ENCODE measurements at regions not wholly inside any gene's neighbourhood (a gene's known extent, or its start where the extent isn't known, plus 50 kb on each side); places are given as distances from the start of the nearest gene placed in this dataset.

DNA sequence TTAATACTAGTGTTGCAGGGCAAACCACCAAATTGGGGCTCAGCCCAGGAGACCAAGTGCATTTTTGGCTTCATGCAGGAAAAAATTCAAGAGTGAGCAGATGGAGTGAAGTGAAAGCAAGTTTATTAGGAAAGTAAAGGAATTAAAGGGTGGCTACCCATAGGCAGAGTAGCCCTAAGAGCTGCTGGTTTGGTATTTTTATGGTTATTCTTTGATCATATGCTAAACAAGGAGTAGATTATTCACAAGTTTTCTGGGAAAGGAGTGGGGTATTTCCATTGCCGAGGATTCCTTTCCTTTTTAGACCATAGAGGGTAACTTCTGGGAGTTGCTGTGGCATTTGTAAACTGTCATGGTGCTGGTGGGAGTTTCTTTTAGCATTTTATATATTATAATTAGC, 459.0 kb downstream of the KLF5 start:
- Histone ChIP-seq H3K4me1 (ENCODE audit: insufficient read depth, low read length, poor library complexity, severe bottlenecking) (no peaks in the 10 kb centered on the region), H3K36me3 (ENCODE audit: insufficient read depth, low read length) (no peaks in the 10 kb centered on the region), H3K79me2 (ENCODE audit: insufficient read depth, low read depth, low read length) (no peaks in the 10 kb centered on the region), H3K9me3 (ENCODE audit: low read length) (no peaks in the 10 kb centered on the region), H3K9me2 (ENCODE audit: insufficient read depth, low read length) (0 out of 2 replicates have a peak, but pooled peaks cover 3% of the 10 kb centered on the region), H4K20me1 (ENCODE audit: insufficient read depth, low read length) (no peaks in the 10 kb centered on the region), H3K4me2 (ENCODE audit: low read length) (no peak overlapping the region), H3K4me3 (ENCODE audit: low read depth, low read length, poor library complexity, severe bottlenecking) (no peak overlapping the region), H2AFZ (ENCODE audit: low read length) (no peak overlapping the region), H3K27ac (ENCODE audit: low read depth, low read length, poor library complexity, severe bottlenecking) (no peak overlapping the region)
- ChIA-PET CTCF (ENCODE audit: unreplicated experiment) (no interaction called here), POLR2A (no interaction called here)
- BruUV-seq (replicated peaks), result no TSS peak
- DNase-seq (ENCODE audit: low spot score), result no peak
- no peak for TF ChIP-seq EZH2phosphoT487 (IDR thresholded peaks at IDR 0.05; ENCODE audit: borderline replicate concordance, low read depth, low read length)
- TF ChIP-seq, protein P1, sequence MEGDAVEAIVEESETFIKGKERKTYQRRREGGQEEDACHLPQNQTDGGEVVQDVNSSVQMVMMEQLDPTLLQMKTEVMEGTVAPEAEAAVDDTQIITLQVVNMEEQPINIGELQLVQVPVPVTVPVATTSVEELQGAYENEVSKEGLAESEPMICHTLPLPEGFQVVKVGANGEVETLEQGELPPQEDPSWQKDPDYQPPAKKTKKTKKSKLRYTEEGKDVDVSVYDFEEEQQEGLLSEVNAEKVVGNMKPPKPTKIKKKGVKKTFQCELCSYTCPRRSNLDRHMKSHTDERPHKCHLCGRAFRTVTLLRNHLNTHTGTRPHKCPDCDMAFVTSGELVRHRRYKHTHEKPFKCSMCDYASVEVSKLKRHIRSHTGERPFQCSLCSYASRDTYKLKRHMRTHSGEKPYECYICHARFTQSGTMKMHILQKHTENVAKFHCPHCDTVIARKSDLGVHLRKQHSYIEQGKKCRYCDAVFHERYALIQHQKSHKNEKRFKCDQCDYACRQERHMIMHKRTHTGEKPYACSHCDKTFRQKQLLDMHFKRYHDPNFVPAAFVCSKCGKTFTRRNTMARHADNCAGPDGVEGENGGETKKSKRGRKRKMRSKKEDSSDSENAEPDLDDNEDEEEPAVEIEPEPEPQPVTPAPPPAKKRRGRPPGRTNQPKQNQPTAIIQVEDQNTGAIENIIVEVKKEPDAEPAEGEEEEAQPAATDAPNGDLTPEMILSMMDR (conservative IDR thresholded peaks at IDR 0.05; ENCODE audit: low read length), result no peak
- intact Hi-C loops (cut with micrococcal nuclease; ENCODE audit: unreplicated experiment), result no loop called here

DNA sequence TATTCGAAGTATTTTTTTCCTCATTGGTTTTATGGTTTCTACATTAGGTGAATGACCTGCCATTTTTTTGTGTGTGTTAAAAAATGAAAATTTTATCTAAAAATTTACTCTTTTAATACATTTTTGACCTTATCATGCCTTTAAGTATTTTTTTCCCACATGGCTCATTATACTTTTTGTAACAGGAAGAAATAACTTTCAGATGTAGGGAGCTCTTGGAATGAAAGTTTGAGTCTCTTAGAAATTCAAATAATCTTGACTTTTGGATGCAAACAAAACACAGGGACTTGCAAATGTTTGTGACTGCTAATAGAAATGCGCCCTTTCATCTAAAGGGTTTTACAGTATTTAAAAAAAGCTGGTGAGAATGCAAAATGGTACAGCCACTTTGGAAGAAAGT, 457.9 kb downstream of the KLF5 start:
- ChIA-PET POLR2A (no interaction called here), CTCF (ENCODE audit: unreplicated experiment) (no interaction called here)
- intact Hi-C loops (cut with micrococcal nuclease; ENCODE audit: unreplicated experiment), result no loop called here
- Histone ChIP-seq H2AFZ (ENCODE audit: low read length) (no peak overlapping the region), H3K36me3 (ENCODE audit: insufficient read depth, low read length) (no peaks in the 10 kb centered on the region), H3K4me1 (ENCODE audit: insufficient read depth, low read length, poor library complexity, severe bottlenecking) (no peaks in the 10 kb centered on the region), H3K9me3 (ENCODE audit: low read length) (no peaks in the 10 kb centered on the region), H3K9me2 (ENCODE audit: insufficient read depth, low read length) (0 out of 2 replicates have a peak, but pooled peaks cover 3% of the 10 kb centered on the region), H3K27ac (ENCODE audit: low read depth, low read length, poor library complexity, severe bottlenecking) (no peak overlapping the region), H3K4me2 (ENCODE audit: low read length) (no peak overlapping the region), H3K4me3 (ENCODE audit: low read depth, low read length, poor library complexity, severe bottlenecking) (no peak overlapping the region), H4K20me1 (ENCODE audit: insufficient read depth, low read length) (no peaks in the 10 kb centered on the region), H3K79me2 (ENCODE audit: insufficient read depth, low read depth, low read length) (no peaks in the 10 kb centered on the region)
- no peak for DNase-seq (ENCODE audit: low spot score)
- no TSS peak for BruUV-seq (replicated peaks)
- TF ChIP-seq, protein P1 (conservative IDR thresholded peaks at IDR 0.05; ENCODE audit: low read length), result no peak
- TF ChIP-seq EZH2phosphoT487 (IDR thresholded peaks at IDR 0.05; ENCODE audit: borderline replicate concordance, low read depth, low read length), result no peak

DNA sequence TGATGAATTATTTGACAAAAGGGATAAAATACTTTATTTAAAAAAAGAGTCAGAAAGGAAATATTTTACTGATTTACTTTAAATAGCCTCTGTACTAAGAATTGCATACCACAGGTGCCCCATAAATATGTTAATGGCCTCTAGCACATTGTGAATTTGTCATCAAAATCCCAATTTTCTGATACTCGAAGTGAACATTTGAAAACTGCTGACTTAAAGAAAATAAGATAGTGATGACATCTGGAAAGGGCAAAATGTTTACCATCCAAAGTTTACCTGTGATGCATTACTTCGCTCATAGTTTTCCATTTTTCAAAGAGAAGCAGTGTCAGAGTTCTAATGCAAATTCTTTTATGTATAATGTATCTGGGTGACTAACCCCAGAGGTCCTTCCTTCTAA, 455.4 kb downstream of the KLF5 start:
- ChIA-PET POLR2A (no interaction called here), CTCF (ENCODE audit: unreplicated experiment) (no interaction called here)
- no peak for TF ChIP-seq EZH2phosphoT487 (IDR thresholded peaks at IDR 0.05; ENCODE audit: borderline replicate concordance, low read depth, low read length)
- TF ChIP-seq, protein P1 (conservative IDR thresholded peaks at IDR 0.05; ENCODE audit: low read length), result no peak
- no peak overlapping the region for H3K4me3 ChIP-seq (ENCODE audit: low read depth, low read length, poor library complexity, severe bottlenecking)
- no peak overlapping the region for H2AFZ ChIP-seq (ENCODE audit: low read length)
- DNase-seq (ENCODE audit: low spot score), result no peak
- H3K9me2 ChIP-seq (ENCODE audit: insufficient read depth, low read length), result 0 out of 2 replicates have a peak, but pooled peaks cover 3% of the 10 kb centered on the region
- no peak overlapping the region for H3K4me2 ChIP-seq (ENCODE audit: low read length)
- H3K36me3 ChIP-seq (ENCODE audit: insufficient read depth, low read length), result no peaks in the 10 kb centered on the region
- H3K9me3 ChIP-seq (ENCODE audit: low read length), result no peaks in the 10 kb centered on the region
- no peak overlapping the region for H3K27ac ChIP-seq (ENCODE audit: low read depth, low read length, poor library complexity, severe bottlenecking)
- H3K79me2 ChIP-seq (ENCODE audit: insufficient read depth, low read depth, low read length), result no peaks in the 10 kb centered on the region
- no peaks in the 10 kb centered on the region for H4K20me1 ChIP-seq (ENCODE audit: insufficient read depth, low read length)
- intact Hi-C loops (cut with micrococcal nuclease; ENCODE audit: unreplicated experiment), result no loop called here
- no peaks in the 10 kb centered on the region for H3K4me1 ChIP-seq (ENCODE audit: insufficient read depth, low read length, poor library complexity, severe bottlenecking)
- no TSS peak for BruUV-seq (replicated peaks)
